ENCODE measurements at regions not wholly inside any gene's neighbourhood (a gene's known extent, or its start where the extent isn't known, plus 50 kb on each side); places are given as distances from the start of the nearest gene placed in this dataset.

DNA sequence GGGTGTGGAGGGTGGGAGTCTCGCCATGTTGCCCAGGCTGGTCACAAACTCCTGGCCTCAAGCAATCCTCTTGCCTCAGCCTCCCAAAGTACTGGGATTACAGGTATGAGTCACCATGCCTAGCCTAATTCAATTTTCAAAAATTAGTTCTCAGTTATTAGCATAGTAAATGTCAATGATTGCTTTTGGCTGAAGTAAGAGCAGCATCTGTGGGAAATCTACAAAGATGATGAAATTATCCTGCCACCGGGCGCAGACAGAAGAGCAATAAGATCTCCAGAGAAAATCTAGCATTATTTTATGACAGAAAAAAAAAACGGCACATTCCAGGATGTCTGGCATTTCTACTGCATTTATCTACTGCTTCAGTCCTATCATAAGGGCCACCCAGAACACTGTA, 97.9 kb upstream of the DAAM1 start:
- no peak for DNase-seq
- peaks cover 19% of the 10 kb centered on the region for H3K27me3 Mint-ChIP-seq
- no peak overlapping the region for H3K27ac Mint-ChIP-seq
- no peaks in the 10 kb centered on the region for H3K4me1 Mint-ChIP-seq (ENCODE audit: low read depth)
- H3K4me3 Mint-ChIP-seq, result no peak overlapping the region
- no peaks in the 10 kb centered on the region for H3K9me3 Mint-ChIP-seq
- no peaks in the 10 kb centered on the region for H3K36me3 Mint-ChIP-seq (ENCODE audit: low read depth)

DNA sequence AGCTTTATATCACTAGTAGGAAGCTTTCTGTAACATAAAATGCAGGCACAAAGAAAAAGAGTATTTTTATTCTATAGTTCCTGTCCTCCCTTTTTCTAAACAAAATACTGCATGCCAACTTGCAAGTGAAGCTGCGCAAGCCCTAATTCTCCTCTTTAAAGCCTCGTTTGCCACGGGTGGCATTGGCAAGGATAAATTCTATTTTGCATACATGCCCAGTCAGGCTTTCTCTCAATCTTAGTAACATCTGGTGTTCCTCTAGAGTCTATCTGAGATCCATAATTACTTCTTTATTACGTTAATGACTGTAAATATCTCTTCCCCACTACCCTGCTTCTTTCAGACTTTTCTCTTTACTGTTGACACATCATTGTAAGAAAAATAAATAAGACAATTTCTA, 97.1 kb upstream of the DAAM1 start:
- Mint-ChIP-seq H3K4me1 (ENCODE audit: low read depth) (no peaks in the 10 kb centered on the region), H3K27ac (no peak overlapping the region), H3K36me3 (ENCODE audit: low read depth) (no peaks in the 10 kb centered on the region), H3K4me3 (no peak overlapping the region), H3K9me3 (no peaks in the 10 kb centered on the region), H3K27me3 (peaks cover 19% of the 10 kb centered on the region)
- DNase-seq, result no peak

DNA sequence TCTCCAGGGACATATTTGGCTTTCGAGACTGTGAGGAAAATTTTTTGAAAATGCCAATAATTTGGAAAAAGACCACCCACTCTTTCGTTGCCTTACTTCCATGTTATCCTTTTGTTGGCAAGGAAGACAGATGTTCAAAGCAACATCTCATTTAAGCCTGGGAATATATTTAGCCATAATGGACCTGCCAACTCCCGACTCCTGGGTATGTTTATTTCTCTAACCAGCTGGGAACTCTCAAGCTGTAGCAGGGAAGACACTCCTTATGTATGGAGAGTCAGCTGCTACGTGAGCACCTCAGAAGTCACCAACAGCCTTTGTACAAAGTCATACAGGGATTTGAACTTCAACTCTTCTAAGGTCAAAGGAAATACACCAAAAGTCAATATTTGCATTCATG, 96.5 kb upstream of the DAAM1 start:
- Mint-ChIP-seq H3K27ac (no peak overlapping the region), H3K4me1 (ENCODE audit: low read depth) (no peaks in the 10 kb centered on the region), H3K4me3 (no peak overlapping the region), H3K27me3 (peaks cover 19% of the 10 kb centered on the region), H3K9me3 (no peaks in the 10 kb centered on the region), H3K36me3 (ENCODE audit: low read depth) (no peaks in the 10 kb centered on the region)
- no peak for DNase-seq

DNA sequence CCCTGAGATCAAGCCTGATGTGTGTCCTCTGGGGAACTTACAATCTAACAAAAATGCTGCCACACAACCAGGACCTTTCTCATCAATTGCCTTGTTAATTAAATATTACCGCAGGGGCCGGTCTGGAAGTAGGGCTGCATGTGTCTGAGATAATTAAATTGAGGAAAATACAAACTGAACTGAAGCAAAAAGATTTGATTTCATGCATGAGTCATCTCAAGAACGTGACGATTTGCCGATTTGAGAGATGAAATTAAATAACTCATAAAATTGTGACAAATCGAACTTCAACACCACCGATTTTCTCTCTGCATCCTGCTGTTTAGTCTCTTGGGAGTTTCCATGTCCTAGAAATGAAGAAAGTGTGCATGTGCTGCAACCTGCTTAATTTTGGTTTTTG, 94.6 kb upstream of the DAAM1 start:
- no peaks in the 10 kb centered on the region for H3K4me1 Mint-ChIP-seq (ENCODE audit: low read depth)
- no peaks in the 10 kb centered on the region for H3K9me3 Mint-ChIP-seq
- no peak overlapping the region for H3K4me3 Mint-ChIP-seq
- no peak for DNase-seq
- no peak overlapping the region for H3K27ac Mint-ChIP-seq
- H3K36me3 Mint-ChIP-seq (ENCODE audit: low read depth), result no peaks in the 10 kb centered on the region
- H3K27me3 Mint-ChIP-seq, result peaks cover 19% of the 10 kb centered on the region

DNA sequence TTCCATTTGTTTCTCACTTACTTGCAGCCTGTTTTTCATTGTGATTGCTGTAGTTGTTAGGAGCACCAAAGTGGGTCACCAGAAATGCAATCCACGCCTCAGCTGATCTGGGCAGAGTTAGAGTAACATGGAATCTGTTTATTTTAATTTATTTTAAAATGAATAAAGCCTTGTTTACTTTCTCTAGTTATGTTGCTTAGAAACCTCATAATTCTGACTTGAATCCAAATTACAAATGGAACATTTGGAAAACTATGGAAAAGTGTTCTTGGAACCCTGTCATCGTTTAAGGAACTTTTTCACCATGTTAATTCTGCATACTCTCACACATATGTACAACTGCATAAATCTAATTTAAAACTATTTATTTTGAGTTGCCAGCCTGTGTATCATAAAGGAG, 92.2 kb upstream of the DAAM1 start:
- Mint-ChIP-seq H3K4me1 (ENCODE audit: low read depth) (no peaks in the 10 kb centered on the region), H3K4me3 (no peak overlapping the region), H3K36me3 (ENCODE audit: low read depth) (no peaks in the 10 kb centered on the region), H3K9me3 (no peaks in the 10 kb centered on the region), H3K27me3 (peaks cover 28% of the 10 kb centered on the region), H3K27ac (no peak overlapping the region)
- DNase-seq, result no peak

DNA sequence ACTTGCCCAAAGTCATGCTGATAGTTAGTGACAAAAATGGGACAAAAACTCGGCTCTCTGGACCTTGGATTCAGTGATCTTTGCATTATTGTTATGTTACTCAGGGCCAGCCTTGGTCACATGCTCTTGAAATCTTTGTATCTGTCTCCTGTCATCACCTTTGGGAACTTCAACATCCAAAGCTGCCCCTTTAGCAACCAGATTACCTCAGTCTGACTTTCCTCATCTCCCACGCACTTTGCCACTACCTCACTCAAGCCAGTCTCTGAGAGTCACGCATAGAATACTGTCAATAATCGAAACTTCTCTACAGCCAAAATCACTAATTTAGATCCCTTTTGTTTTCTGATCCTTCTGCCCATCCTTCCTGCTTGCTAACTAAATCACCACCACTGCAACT, 90.8 kb upstream of the DAAM1 start:
- Mint-ChIP-seq H3K27me3 (peaks cover 25% of the 10 kb centered on the region), H3K27ac (no peak overlapping the region), H3K4me1 (ENCODE audit: low read depth) (no peaks in the 10 kb centered on the region), H3K36me3 (ENCODE audit: low read depth) (no peaks in the 10 kb centered on the region), H3K4me3 (no peak overlapping the region), H3K9me3 (no peaks in the 10 kb centered on the region)
- DNase-seq, result no peak

DNA sequence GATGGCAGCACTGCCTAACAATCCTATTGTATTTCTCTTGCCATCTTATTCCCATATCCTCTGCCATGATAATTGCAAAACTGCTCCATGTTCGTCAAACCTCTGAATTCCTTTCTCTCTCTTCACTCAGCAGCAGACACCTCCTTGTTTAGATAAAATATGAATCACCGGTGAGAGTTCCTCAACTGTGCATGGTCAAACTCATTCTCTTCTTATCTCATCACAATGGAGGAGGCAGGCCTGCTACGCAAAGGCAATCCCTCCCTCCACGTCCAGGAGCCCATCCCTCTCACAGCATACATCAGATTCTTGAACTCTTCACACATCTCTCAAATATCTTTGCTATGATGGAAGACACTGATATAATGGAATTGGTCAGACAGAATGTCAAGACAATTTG, 90.1 kb upstream of the DAAM1 start:
- Mint-ChIP-seq H3K9me3 (no peaks in the 10 kb centered on the region), H3K27ac (no peak overlapping the region), H3K4me3 (no peak overlapping the region), H3K4me1 (ENCODE audit: low read depth) (no peaks in the 10 kb centered on the region), H3K36me3 (ENCODE audit: low read depth) (no peaks in the 10 kb centered on the region), H3K27me3 (peaks cover 19% of the 10 kb centered on the region)
- DNase-seq, result no peak

DNA sequence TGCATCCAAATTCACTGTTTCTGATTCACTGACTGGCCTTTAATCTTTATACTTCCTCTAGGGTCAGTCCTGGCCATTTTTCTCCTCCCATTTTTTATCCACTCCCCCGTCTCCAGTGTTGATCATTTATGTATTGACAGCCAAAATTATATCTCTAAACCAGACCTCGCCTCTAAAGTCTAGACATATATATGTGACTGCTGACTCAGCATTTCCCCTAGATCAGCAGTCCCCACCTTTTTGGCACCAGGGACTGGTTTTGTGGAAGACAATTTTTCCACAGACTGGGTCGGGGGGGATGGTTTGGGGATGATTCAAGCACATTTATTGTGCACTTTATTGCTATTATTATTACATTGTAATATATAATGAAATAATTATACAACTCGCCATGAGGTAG, 88.3 kb upstream of the DAAM1 start:
- DNase-seq, result no peak
- Mint-ChIP-seq H3K9me3 (no peaks in the 10 kb centered on the region), H3K27me3 (peaks cover 17% of the 10 kb centered on the region), H3K4me1 (ENCODE audit: low read depth) (no peaks in the 10 kb centered on the region), H3K4me3 (no peak overlapping the region), H3K27ac (no peak overlapping the region), H3K36me3 (ENCODE audit: low read depth) (no peaks in the 10 kb centered on the region)

DNA sequence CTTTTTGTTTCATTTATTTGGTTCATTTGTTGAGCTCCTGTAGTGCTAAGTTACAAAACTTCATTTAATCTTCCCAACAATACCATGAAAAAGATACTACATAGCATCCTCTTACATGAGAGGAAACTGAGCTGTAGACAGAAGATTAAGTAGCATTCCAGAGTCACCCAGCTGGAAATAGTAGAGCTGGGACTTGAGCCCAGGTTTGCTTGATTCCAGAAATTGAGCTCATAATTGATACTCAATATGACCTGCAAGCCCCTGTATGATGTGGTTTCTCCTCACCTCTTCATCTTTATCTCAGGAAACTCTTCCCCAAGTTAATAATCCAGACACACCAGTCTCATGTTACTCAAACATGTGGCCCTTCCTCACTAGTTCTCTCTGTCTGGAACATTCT, 87.0 kb upstream of the DAAM1 start:
- DNase-seq, result no peak
- Mint-ChIP-seq H3K36me3 (ENCODE audit: low read depth) (no peaks in the 10 kb centered on the region), H3K4me1 (ENCODE audit: low read depth) (no peaks in the 10 kb centered on the region), H3K4me3 (no peak overlapping the region), H3K27me3 (peaks cover 19% of the 10 kb centered on the region), H3K9me3 (no peaks in the 10 kb centered on the region), H3K27ac (no peak overlapping the region)

DNA sequence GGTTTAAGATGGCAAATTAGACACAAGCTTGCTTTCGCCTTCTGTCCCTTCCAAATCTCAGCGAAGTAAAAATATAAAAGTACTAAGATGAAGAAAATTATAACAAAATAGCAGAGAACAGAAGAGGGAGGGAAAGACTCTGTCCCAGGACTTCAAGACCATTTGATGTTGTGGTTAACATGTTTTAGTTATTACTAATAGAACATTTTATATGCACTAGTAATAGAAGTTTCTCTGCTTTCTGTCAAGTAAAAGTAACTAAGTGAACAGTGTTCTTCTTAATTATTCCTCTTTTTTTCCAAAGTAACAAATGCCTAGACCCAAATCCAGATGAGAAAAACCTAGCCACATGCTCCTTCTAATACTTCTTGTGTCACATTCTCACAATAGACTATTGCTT, 85.1 kb upstream of the DAAM1 start:
- H3K27me3 Mint-ChIP-seq, result peaks cover 33% of the 10 kb centered on the region
- H3K4me1 Mint-ChIP-seq (ENCODE audit: low read depth), result no peaks in the 10 kb centered on the region
- H3K4me3 Mint-ChIP-seq, result no peak overlapping the region
- H3K27ac Mint-ChIP-seq, result no peak overlapping the region
- H3K36me3 Mint-ChIP-seq (ENCODE audit: low read depth), result no peaks in the 10 kb centered on the region
- H3K9me3 Mint-ChIP-seq, result no peaks in the 10 kb centered on the region
- DNase-seq, result no peak

DNA sequence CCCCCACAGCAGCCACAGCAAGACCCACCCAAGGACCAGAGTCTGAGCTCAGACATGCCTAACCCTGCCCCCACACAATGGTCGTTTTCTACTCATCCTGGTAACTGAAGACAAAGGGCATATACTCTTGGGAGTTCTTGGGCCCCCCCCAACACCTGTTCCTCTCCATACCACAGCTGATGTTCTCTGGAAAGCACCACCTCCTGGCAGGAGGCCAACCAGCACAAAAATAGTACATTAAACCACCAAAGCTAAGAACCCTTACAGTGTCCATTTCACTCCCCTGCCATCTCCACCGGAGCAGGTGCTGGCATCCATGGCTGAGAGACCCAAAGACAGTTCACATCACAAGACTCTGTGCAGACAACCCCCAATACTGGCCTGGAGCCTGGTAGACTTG, 80.6 kb upstream of the DAAM1 start:
- H3K27me3 Mint-ChIP-seq, result peaks cover 24% of the 10 kb centered on the region
- no peaks in the 10 kb centered on the region for H3K4me1 Mint-ChIP-seq (ENCODE audit: low read depth)
- DNase-seq, result no peak
- no peak overlapping the region for H3K4me3 Mint-ChIP-seq
- no peaks in the 10 kb centered on the region for H3K9me3 Mint-ChIP-seq
- H3K27ac Mint-ChIP-seq, result no peak overlapping the region
- no peaks in the 10 kb centered on the region for H3K36me3 Mint-ChIP-seq (ENCODE audit: low read depth)

DNA sequence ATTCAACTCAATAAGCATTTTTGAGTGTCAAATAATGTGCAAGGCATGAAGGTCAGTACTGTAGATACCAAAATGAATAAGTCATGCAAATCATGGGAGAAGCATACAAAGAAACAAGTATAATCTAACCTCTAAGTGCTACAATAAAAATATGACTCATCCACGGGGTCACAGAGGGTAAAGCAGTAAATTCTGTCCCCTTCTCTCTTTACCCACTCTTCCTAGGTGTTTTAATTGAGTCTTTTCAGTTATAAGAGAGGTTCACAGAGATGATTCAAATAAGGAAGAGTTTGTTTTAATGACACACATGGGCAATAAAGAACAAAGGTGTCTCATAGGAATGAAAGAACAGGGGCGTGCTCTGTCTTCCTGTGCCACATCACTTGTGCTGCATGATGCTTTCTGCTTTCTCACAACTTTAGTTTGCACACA, 71.5 kb upstream of the DAAM1 start:
- Mint-ChIP-seq H3K36me3 (ENCODE audit: low read depth) (no peaks in the 10 kb centered on the region), H3K27ac (no peak overlapping the region), H3K4me1 (ENCODE audit: low read depth) (no peaks in the 10 kb centered on the region), H3K4me3 (no peak overlapping the region), H3K9me3 (no peaks in the 10 kb centered on the region), H3K27me3 (peaks cover 7% of the 10 kb centered on the region)
- no peak for DNase-seq

DNA sequence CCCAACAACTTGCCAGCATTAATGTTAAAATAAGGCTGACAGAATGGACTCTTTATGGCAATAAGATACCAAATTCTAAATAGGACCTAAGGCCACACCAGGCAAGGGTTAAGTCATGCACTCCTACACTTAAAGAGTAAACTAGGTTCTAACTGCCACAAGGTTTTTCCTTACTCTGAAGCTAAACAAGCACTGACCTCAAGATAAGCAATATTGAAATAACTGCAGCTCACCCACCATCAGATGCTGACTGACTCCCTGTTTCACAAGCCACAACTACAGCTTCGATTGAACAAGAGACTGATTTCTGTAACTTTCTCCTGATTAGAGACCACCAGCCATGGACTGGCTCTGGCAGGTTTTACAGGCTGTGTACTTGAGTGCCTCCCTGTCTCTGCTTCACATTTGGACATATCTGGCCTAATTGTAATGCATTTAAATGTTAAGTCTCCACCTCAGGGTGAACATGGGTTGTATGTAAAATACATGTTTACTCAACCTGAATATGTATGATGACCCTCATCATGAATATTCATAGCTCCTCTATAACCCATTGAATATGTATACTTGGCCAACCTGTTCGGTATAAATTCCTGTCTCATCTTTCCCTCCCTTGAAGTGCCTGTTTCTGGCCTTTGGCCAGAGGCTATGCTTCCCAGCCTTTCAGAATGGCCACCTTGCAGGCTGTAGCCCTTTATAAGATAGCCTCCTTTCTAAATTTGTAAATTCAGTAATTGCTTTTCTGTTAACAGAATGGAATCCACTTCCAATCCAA, 70.5 kb upstream of the DAAM1 start:
- H3K4me3 Mint-ChIP-seq, result no peak overlapping the region
- no peaks in the 10 kb centered on the region for H3K4me1 Mint-ChIP-seq (ENCODE audit: low read depth)
- H3K36me3 Mint-ChIP-seq (ENCODE audit: low read depth), result no peaks in the 10 kb centered on the region
- H3K27me3 Mint-ChIP-seq, result peaks cover 3% of the 10 kb centered on the region
- no peak overlapping the region for H3K27ac Mint-ChIP-seq
- no peaks in the 10 kb centered on the region for H3K9me3 Mint-ChIP-seq
- DNase-seq, result no peak

DNA sequence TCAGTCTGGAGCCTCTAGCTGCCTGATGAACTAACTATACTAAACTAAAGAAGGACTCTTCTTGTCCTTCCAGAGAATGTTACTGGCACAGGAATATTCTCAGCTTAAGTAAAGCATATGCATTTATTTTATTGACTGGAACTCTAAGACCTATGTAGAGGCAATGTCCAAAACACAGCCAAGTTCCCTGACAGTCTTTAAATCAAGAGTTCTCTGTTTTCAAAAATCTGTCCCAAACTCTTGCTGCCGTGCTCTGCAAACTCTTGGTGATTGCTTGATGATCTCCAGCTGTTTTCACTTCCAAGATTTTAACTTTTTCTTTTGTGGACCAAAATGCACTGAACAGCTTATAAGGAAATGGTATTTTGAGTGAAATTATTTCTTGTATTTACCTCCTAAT, 67.5 kb upstream of the DAAM1 start:
- Mint-ChIP-seq H3K9me3 (no peaks in the 10 kb centered on the region), H3K4me1 (ENCODE audit: low read depth) (no peaks in the 10 kb centered on the region), H3K27me3 (peaks cover 13% of the 10 kb centered on the region), H3K36me3 (ENCODE audit: low read depth) (no peaks in the 10 kb centered on the region), H3K4me3 (no peak overlapping the region), H3K27ac (no peak overlapping the region)
- DNase-seq, result no peak

DNA sequence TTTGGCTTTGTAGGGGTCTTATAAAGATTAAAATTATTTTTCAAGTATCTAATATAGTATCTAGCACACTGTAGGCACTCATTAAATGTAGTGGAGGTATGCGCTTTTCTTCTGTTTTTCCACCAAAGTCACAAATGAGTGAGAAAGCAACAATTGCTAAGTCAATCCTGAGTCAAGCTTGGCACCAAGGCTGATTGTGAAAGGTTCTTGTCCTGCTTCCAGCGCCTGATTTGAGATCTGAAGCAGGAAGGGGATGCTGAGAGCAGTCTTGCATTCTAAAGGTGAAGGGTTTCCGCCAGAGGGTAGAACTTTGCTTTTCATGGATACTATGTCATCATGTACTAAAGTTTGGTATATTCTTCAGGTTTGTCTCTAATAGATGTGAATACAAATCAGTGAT, 64.9 kb upstream of the DAAM1 start:
- DNase-seq, result no peak
- Mint-ChIP-seq H3K9me3 (no peaks in the 10 kb centered on the region), H3K27ac (no peak overlapping the region), H3K27me3 (peaks cover 25% of the 10 kb centered on the region), H3K4me1 (ENCODE audit: low read depth) (no peaks in the 10 kb centered on the region), H3K4me3 (no peak overlapping the region), H3K36me3 (ENCODE audit: low read depth) (no peaks in the 10 kb centered on the region)

DNA sequence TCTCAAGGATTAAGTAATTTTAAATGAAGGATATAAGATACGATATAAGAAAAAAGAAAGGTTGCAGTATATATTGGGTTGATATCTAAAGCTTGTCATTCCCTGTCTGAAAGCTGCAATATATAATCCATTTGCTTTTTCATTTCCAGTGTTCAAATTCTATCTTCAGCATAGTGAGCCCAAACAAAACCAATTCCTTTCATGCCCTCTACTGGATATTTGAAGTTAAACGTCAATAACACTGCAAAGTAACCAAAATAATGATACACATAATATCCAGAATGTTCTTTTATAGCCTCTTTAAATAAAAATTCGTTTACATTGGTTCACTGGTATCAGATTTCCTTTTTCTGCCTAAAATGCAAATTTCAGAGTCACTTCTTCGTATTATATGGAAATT, 64.5 kb upstream of the DAAM1 start:
- Mint-ChIP-seq H3K36me3 (ENCODE audit: low read depth) (no peaks in the 10 kb centered on the region), H3K4me1 (ENCODE audit: low read depth) (no peaks in the 10 kb centered on the region), H3K4me3 (no peak overlapping the region), H3K27me3 (peaks cover 29% of the 10 kb centered on the region), H3K9me3 (no peaks in the 10 kb centered on the region), H3K27ac (no peak overlapping the region)
- DNase-seq, result no peak

All from activated T-cell treated with anti-CD3 and anti-CD28 coated beads, Interleukin-2, amount 50 U/mL, for 24 hours (primary cell).